KMS-11 (cell line): ENCODE measurements at regions not wholly inside any gene's neighbourhood (a gene's known extent, or its start where the extent isn't known, plus 50 kb on each side); places are given as distances from the start of the nearest gene placed in this dataset.

Experiments used
- H2AFZ ChIP-seq: fragments of 200-600 bp; sonication (generic); 2 replicates; pipeline ENCODE4 v1.6.1; 2016; ENCODE audit warnings: antibody characterized with exemption, mixed run types, low read depth
- H3K27ac ChIP-seq: fragments of 200-600 bp; sonication (generic); 2 replicates; pipeline ENCODE4 v1.6.1; 2016; ENCODE audit warnings: mild to moderate bottlenecking, mixed run types
- H3K27me3 ChIP-seq: fragments of 200-600 bp; sonication (generic); 2 replicates; pipeline ENCODE4 v1.6.1; 2017; ENCODE audit warnings: mild to moderate bottlenecking, low read depth, mixed run types, moderate library complexity; ENCODE audit not compliant: insufficient read depth
- H3K36me3 ChIP-seq: fragments of 200-600 bp; sonication (generic); 2 replicates; pipeline ENCODE4 v1.6.1; 2017; ENCODE audit warnings: mild to moderate bottlenecking, mixed run types; ENCODE audit not compliant: insufficient read depth
- H3K4me1 ChIP-seq: fragments of 200-600 bp; sonication (generic); 2 replicates; pipeline ENCODE4 v1.6.1; 2016; ENCODE audit warnings: mild to moderate bottlenecking, low read depth, mixed run types; ENCODE audit not compliant: poor library complexity, severe bottlenecking
- H3K4me2 ChIP-seq: fragments of 200-600 bp; sonication (generic); 2 replicates; pipeline ENCODE4 v1.7.0; 2016; ENCODE audit warnings: mild to moderate bottlenecking, mixed run types
- H3K4me3 ChIP-seq: fragments of 200-600 bp; sonication (generic); IDR thresholded peaks from 2 replicates; pipeline ENCODE4 v1.6.1; 2017; ENCODE audit warnings: low read depth, low read length, mixed read lengths; ENCODE audit not compliant: insufficient read depth
- H3K79me2 ChIP-seq: fragments of 200-600 bp; sonication (generic); 2 replicates; pipeline ENCODE4 v1.6.1; 2016; ENCODE audit warnings: low read depth, mixed run types; ENCODE audit not compliant: insufficient read depth
- H3K9ac ChIP-seq: fragments of 200-600 bp; sonication (generic); 2 replicates; pipeline ENCODE4 v1.6.1; 2016; ENCODE audit warnings: mild to moderate bottlenecking, mixed run types
- H4K20me1 ChIP-seq: fragments of 200-600 bp; sonication (generic); 2 replicates; pipeline ENCODE4 v1.6.1; 2016; ENCODE audit warnings: mild to moderate bottlenecking, mixed run types; ENCODE audit not compliant: insufficient read depth
- CTCF ChIP-seq: fragments of 200-600 bp; sonication (generic); conservative IDR thresholded peaks from 2 replicates; pipeline ENCODE4 v1.6.1; 2017; ENCODE audit warnings: low read depth, mild to moderate bottlenecking, antibody characterized with exemption, low read length, moderate library complexity, mixed read lengths

- Histone ChIP-seq H2AFZ (no peak overlapping the region), H3K27ac (no peak overlapping the region), H3K4me3 (no peak overlapping the region), H4K20me1 (no peaks in the 10 kb centered on the region), H3K9ac (no peak overlapping the region), H3K27me3 (no peaks in the 10 kb centered on the region), H3K36me3 (no peaks in the 10 kb centered on the region), H3K4me2 (no peak overlapping the region), H3K4me1 (no peaks in the 10 kb centered on the region), H3K79me2 (no peaks in the 10 kb centered on the region)
- TF ChIP-seq CTCF: no peak
Measured at GRCh38 chr2:58922245-58922644, 681.1 kb upstream of the FANCL start.

- Histone ChIP-seq H4K20me1 (no peaks in the 10 kb centered on the region), H3K4me2 (no peak overlapping the region), H3K36me3 (no peaks in the 10 kb centered on the region), H3K4me3 (no peak overlapping the region), H3K27me3 (no peaks in the 10 kb centered on the region), H2AFZ (no peak overlapping the region), H3K79me2 (no peaks in the 10 kb centered on the region), H3K9ac (no peak overlapping the region), H3K27ac (no peak overlapping the region), H3K4me1 (no peaks in the 10 kb centered on the region)
- TF ChIP-seq CTCF: no peak
Measured at GRCh38 chr2:58921676-58922075, 680.6 kb upstream of the FANCL start.

GRCh38 chr2:58920001-58920400, 678.9 kb upstream of the FANCL start:
- Histone ChIP-seq H3K36me3 (no peaks in the 10 kb centered on the region), H2AFZ (no peak overlapping the region), H3K79me2 (no peaks in the 10 kb centered on the region), H3K4me1 (no peaks in the 10 kb centered on the region), H3K4me2 (no peak overlapping the region), H3K27ac (no peak overlapping the region), H3K27me3 (no peaks in the 10 kb centered on the region), H3K9ac (no peak overlapping the region), H4K20me1 (no peaks in the 10 kb centered on the region), H3K4me3 (no peak overlapping the region)
- no peak for TF ChIP-seq CTCF

- no peaks in the 10 kb centered on the region for H3K27me3 ChIP-seq
Measured at GRCh38 chr2:58919316-58919715, 678.2 kb upstream of the FANCL start.

More at GRCh38 chr2:58919316-58919715, 678.2 kb upstream of the FANCL start:
- H3K27ac ChIP-seq: no peak overlapping the region
- no peak overlapping the region for H3K4me2 ChIP-seq
- no peak for TF ChIP-seq CTCF
- no peak overlapping the region for H3K9ac ChIP-seq
- no peaks in the 10 kb centered on the region for H3K79me2 ChIP-seq
- H3K36me3 ChIP-seq: no peaks in the 10 kb centered on the region
- H3K4me1 ChIP-seq: no peaks in the 10 kb centered on the region
- no peaks in the 10 kb centered on the region for H4K20me1 ChIP-seq
- H3K4me3 ChIP-seq: no peak overlapping the region
- H2AFZ ChIP-seq: no peak overlapping the region
